Transverse colon (tissue), 4 donors: ENCODE measurements at regions not wholly inside any gene's neighbourhood (a gene's known extent, or its start where the extent isn't known, plus 50 kb on each side); places are given as distances from the start of the nearest gene placed in this dataset.
A peak's percentile ranks its signal among the peaks of the same experiment; 100 is the strongest.

Experiments
- DNase-seq: peaks from one replicate; pipeline ENCODE4 v3.0.0-alpha.2; 2019
- H3K27ac ChIP-seq, 4 donors: fragments of 200-600 bp; sonication (generic); 2 replicates each; pipeline ENCODE4 v1.5.1; 2016 to 2018; ENCODE audit warnings: inconsistent platforms in 4 of 4
- H3K27me3 ChIP-seq: fragments of 200-600 bp; sonication (generic); 2 replicates; pipeline ENCODE4 v1.5.1; 2017; ENCODE audit warnings: inconsistent platforms
- H3K36me3 ChIP-seq, 4 donors: fragments of 200-600 bp; sonication (generic); 2 replicates each; pipeline ENCODE4 v1.5.1; 2017 to 2019; ENCODE audit warnings: inconsistent platforms in 4 of 4
- H3K4me1 ChIP-seq, 4 donors: fragments of 200-600 bp; sonication (generic); 2 replicates each; pipeline ENCODE4 v1.5.1; 2017 to 2020; ENCODE audit warnings: inconsistent platforms in 4 of 4
- H3K4me3 ChIP-seq, 4 donors: fragments of 200-600 bp; sonication (generic); 1 replicate in 1 of 4; 2 replicates in 3 of 4; pipeline versions ENCODE4 v1.5.1 to v1.6.1; 2017 to 2019; ENCODE audit warnings: inconsistent platforms in 4 of 4
- H3K9me3 ChIP-seq, 2 donors: fragments of 200-600 bp; sonication (generic); 2 replicates each; pipeline ENCODE4 v1.5.1; 2017 to 2019; ENCODE audit warnings: inconsistent platforms in 2 of 2
- CTCF ChIP-seq, 5 experiments: fragments of 200-600 bp in 3 of 5; fragments of 450-650 bp in 2 of 5; sonication (generic) in 3 of 5; IDR thresholded peaks; 1 replicate in 2 of 5; 2 replicates in 3 of 5; pipeline ENCODE4 v1.5.1; 2016 to 2017; ENCODE audit warnings: antibody characterized with exemption in 5 of 5, inconsistent platforms in 3 of 5, mild to moderate bottlenecking in 2 of 5, moderate library complexity in 1 of 5
- EP300 ChIP-seq: sonication (generic); formaldehyde crosslinking; IDR thresholded peaks from one replicate; pipeline ENCODE4 v1.6.1; 2017; ENCODE audit warnings: antibody characterized with exemption, low read depth
- POLR2A ChIP-seq: fragments of 450-650 bp; IDR thresholded peaks from one replicate; pipeline ENCODE4 v1.6.1; 2016; ENCODE audit warnings: antibody characterized with exemption, mild to moderate bottlenecking, moderate library complexity
- POLR2AphosphoS5 ChIP-seq, 3 donors: sonication (generic); formaldehyde crosslinking; IDR thresholded peaks; one replicate each; pipeline ENCODE4 v1.6.1; 2016; ENCODE audit warnings: antibody characterized with exemption in 3 of 3
- WGBS, 2 donors: methylation state at CpG; one replicate each; pipeline ENCODE4 v1.1.5; 2018; ENCODE audit warnings: low coverage in 1 of 2; 5-methylcytosine and 5-hydroxymethylcytosine counted together
- in situ Hi-C, 4 donors: fragments of 200-750 bp; cut with MboI; loops; one replicate each; pipeline versions ENCODE4 v1.15.0 to v1.15.1; 2017; ENCODE audit warnings: low sequenced_read_pairs in 3 of 4, low pct_ligation_motif_present in 1 of 4, low pct_unique_long_range_greater_than_20kb in 1 of 4
- intact Hi-C: fragments of 100-400 bp; cut with DNase I; formaldehyde crosslinking; loops from one replicate; pipeline ENCODE4 v1.15.1; 2023; ENCODE audit warnings: low total_unique reads
- small RNA-seq, 4 donors: library from RNA; depleted of rRNA; stranded (forward); fragments of <200 nt; gene quantifications; one replicate each; pipeline ENCODE3, GENCODE V24; 2016

- no peak overlapping the region for H3K27ac ChIP-seq
- in situ Hi-C loops (no loop called here), intact Hi-C loops (no loop called here)
- TF ChIP-seq POLR2A = no peak
- no peak overlapping the region for H3K4me3 ChIP-seq
- H3K4me1 ChIP-seq = no peaks in the 10 kb centered on the region
- no peaks in the 10 kb centered on the region for H3K9me3 ChIP-seq
- H3K27me3 ChIP-seq = no peaks in the 10 kb centered on the region
- 89 to 95% methylated on average over 2 of the region's 2 CpGs for WGBS, 2 donors
- DNase-seq = no peak
- H3K36me3 ChIP-seq = no peaks in the 10 kb centered on the region
These were observed 62.0 kb upstream of the STARD4 start for GRCh38 chr5:111574311-111574710.

DNA sequence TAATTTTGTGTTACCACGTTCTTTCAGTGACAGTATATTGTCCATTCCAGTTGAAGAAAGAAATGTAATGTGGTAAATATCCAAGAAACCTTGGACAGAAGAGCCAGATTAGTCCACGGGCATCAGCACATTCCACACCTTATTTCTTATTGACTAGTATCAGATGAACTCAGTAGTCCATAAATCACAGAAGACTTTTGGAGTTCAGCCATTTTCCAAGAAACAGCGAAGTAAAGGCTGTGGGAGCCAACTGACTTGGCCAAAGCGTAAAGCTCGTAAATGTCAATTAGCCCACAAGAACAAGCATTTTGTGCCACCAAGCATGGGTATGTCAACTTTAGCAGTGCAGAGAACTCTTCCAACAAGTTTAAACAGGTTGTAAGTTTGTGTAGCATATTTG, 60.2 kb upstream of the STARD4 start:
- H3K27me3 ChIP-seq = no peaks in the 10 kb centered on the region
- intact Hi-C loops (no loop called here), in situ Hi-C loops (no loop called here)
- no peak for DNase-seq
- TF ChIP-seq POLR2A = no peak
- TF ChIP-seq EP300 = no peak
- no peak for TF ChIP-seq POLR2AphosphoS5 (IDR thresholded peaks at IDR 0.05)
- TF ChIP-seq CTCF (IDR thresholded peaks at IDR 0.05) = no peak
- H3K9me3 ChIP-seq = no peaks in the 10 kb centered on the region
- 57 to 63% methylated on average over 5 of the region's 5 CpGs for WGBS, 2 donors
- no peaks in the 10 kb centered on the region for H3K4me1 ChIP-seq
- H3K4me3 ChIP-seq = no peak overlapping the region
- H3K36me3 ChIP-seq = no peaks in the 10 kb centered on the region
- H3K27ac ChIP-seq = no peak overlapping the region

DNA sequence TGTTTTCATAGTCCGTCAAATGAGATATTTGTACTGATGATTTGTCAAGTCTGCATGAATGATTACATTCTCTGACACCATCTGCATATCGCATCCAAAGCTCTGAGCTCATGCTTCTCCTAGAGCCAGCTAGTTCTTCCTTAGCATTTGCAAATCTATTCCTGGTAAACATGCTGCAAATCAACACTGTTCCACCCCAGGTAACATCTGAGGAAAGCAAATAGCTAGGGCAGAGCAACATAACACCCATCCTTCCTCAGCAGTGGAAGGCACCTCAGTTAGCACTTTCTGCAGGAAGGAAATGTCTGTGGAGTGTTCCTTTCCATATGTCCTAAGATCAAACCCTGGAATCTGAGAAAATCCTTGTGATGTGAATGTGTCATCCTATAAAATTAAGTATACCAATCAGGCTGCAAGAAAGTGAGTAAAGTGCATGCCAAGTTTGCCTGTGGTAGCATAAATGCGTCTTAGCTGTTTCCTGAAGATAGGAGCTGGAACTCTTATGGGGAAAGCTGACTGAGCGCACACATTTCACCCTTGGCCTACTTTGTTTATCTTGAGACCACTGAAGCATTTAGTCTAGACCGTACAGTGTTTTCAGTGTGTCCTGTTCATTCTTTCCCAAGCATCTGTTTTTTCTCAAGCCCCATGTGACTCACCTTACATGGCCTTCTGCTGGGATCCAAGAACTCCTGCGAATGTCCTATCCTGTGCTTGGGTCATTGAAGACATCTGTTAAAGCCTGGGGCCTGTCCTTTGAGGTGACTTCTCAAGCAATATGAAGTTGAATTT, 50.9 kb upstream of the STARD4 start:
- no peak overlapping the region for H3K4me3 ChIP-seq
- WGBS, 2 donors = 67 to 69% methylated on average over 5 to 6 of the region's 6 CpGs
- no peaks in the 10 kb centered on the region for H3K4me1 ChIP-seq
- intact Hi-C loops (no loop called here), in situ Hi-C loops (no loop called here)
- no peak for DNase-seq
- no peaks in the 10 kb centered on the region for H3K36me3 ChIP-seq
- H3K27ac ChIP-seq = peak overlapping the region in 1 of 4 donors; percentile 21
- H3K9me3 ChIP-seq = no peaks in the 10 kb centered on the region
- TF ChIP-seq EP300 = no peak
- TF ChIP-seq POLR2A = no peak
- TF ChIP-seq CTCF (IDR thresholded peaks at IDR 0.05) = no peak
- TF ChIP-seq POLR2AphosphoS5 (IDR thresholded peaks at IDR 0.05) = peak; percentile 30 to 59 (median 47)
- H3K27me3 ChIP-seq = no peaks in the 10 kb centered on the region

- no peak for DNase-seq
- 70 to 78% methylated on average over 3 of the region's 3 CpGs for WGBS, 2 donors
- in situ Hi-C loops (no loop called here), intact Hi-C loops (no loop called here)
- Histone ChIP-seq H3K27me3 (no peaks in the 10 kb centered on the region), H3K9me3 (no peaks in the 10 kb centered on the region), H3K27ac (no peak overlapping the region), H3K36me3 (no peaks in the 10 kb centered on the region), H3K4me3 (no peak overlapping the region), H3K4me1 (no peaks in the 10 kb centered on the region)
- TF ChIP-seq CTCF (IDR thresholded peaks at IDR 0.05) = no peak
- TF ChIP-seq EP300 = no peak
- no peak for TF ChIP-seq POLR2A
- TF ChIP-seq POLR2AphosphoS5 (IDR thresholded peaks at IDR 0.05) = no peak
These were observed 50.2 kb upstream of the STARD4 start for GRCh38 chr5:111562561-111562960.

Small RNA genes in the stretch of these regions (small RNA-seq; reads per million reads assigned to genes)
- 0 reads per million in 4 donors for gene AC008967.1
- gene HMGN1P13 = 0 reads per million in 4 donors
